ENCODE measurements at regions not wholly inside any gene's neighbourhood (a gene's known extent, or its start where the extent isn't known, plus 50 kb on each side); places are given as distances from the start of the nearest gene placed in this dataset.
A peak's percentile ranks its signal among the peaks of the same experiment; 100 is the strongest.

GRCh38 chr2:94960751-94961150 lies 64.8 kb upstream of the MAL start:
- Mint-ChIP-seq H3K27ac (ENCODE audit: unreplicated experiment) (no peak overlapping the region), H3K36me3 (ENCODE audit: insufficient read depth, unreplicated experiment) (no peaks in the 10 kb centered on the region), H3K4me1 (ENCODE audit: low read depth, unreplicated experiment) (peaks cover 14% of the 10 kb centered on the region), H3K27me3 (ENCODE audit: insufficient read depth, unreplicated experiment) (peaks cover 10% of the 10 kb centered on the region), H3K9me3 (ENCODE audit: unreplicated experiment) (no peaks in the 10 kb centered on the region), H3K4me3 (ENCODE audit: unreplicated experiment) (no peak overlapping the region)
- no peak overlapping the region for H3K4me3 ChIP-seq (ENCODE audit: low read depth, low read length)
- CTCF ChIA-PET, result no interaction called here
- intact Hi-C loops (cut with micrococcal nuclease; ENCODE audit: unreplicated experiment), result no loop called here
- no peaks in the 10 kb centered on the region for H3K9me3 ChIP-seq
- no peaks in the 10 kb centered on the region for H3K36me3 ChIP-seq (ENCODE audit: control insufficient read depth, insufficient read depth, low read length)
- no peaks in the 10 kb centered on the region for H3K27me3 ChIP-seq (replicated peaks; ENCODE audit: control insufficient read depth, insufficient read depth, low read length)
- no TSS peak for BruUV-seq (replicated peaks)
- H3K4me1 ChIP-seq, result peaks cover 11% of the 10 kb centered on the region; the same call in 1 of the 2 replicates
- DNase-seq, result no peak
- POLR2A ChIA-PET, result no interaction called here
- no peak for TF ChIP-seq CTCF (IDR thresholded peaks at IDR 0.05; ENCODE audit: insufficient read depth in 1 of 2, low read depth in 1 of 2, low read length in 1 of 2, severe bottlenecking in 1 of 2, unreplicated experiment in 1 of 2)

- CTCF ChIA-PET, result no interaction called here
- DNase-seq, result no peak
- peaks cover 14% of the 10 kb centered on the region for H3K4me1 Mint-ChIP-seq (ENCODE audit: low read depth, unreplicated experiment)
- no peak overlapping the region for H3K27ac Mint-ChIP-seq (ENCODE audit: unreplicated experiment)
- no peaks in the 10 kb centered on the region for H3K9me3 ChIP-seq
- peaks cover 11% of the 10 kb centered on the region; the same call in 1 of the 2 replicates for H3K4me1 ChIP-seq
- peak in 1 of 2 experiments; percentile 23 for TF ChIP-seq CTCF (IDR thresholded peaks at IDR 0.05; ENCODE audit: insufficient read depth in 1 of 2, low read depth in 1 of 2, low read length in 1 of 2, severe bottlenecking in 1 of 2, unreplicated experiment in 1 of 2)
- POLR2A ChIA-PET, result no interaction called here
- no peak overlapping the region for H3K4me3 ChIP-seq (ENCODE audit: low read depth, low read length)
- H3K27me3 ChIP-seq (replicated peaks; ENCODE audit: control insufficient read depth, insufficient read depth, low read length), result no peaks in the 10 kb centered on the region
- intact Hi-C loops (cut with micrococcal nuclease; ENCODE audit: unreplicated experiment), result no loop called here
- H3K4me3 Mint-ChIP-seq (ENCODE audit: unreplicated experiment), result no peak overlapping the region
- no TSS peak for BruUV-seq (replicated peaks)
- no peaks in the 10 kb centered on the region for H3K9me3 Mint-ChIP-seq (ENCODE audit: unreplicated experiment)
- H3K36me3 ChIP-seq (ENCODE audit: control insufficient read depth, insufficient read depth, low read length), result no peaks in the 10 kb centered on the region
- no peaks in the 10 kb centered on the region for H3K36me3 Mint-ChIP-seq (ENCODE audit: insufficient read depth, unreplicated experiment)
- peaks cover 22% of the 10 kb centered on the region for H3K27me3 Mint-ChIP-seq (ENCODE audit: insufficient read depth, unreplicated experiment)
Measured at GRCh38 chr2:94964193-94964592, 61.3 kb upstream of the MAL start.

GRCh38 chr2:94966689-94967088 lies 58.8 kb upstream of the MAL start:
- POLR2A ChIA-PET, result no interaction called here
- Mint-ChIP-seq H3K9me3 (ENCODE audit: unreplicated experiment) (no peaks in the 10 kb centered on the region), H3K4me3 (ENCODE audit: unreplicated experiment) (no peak overlapping the region), H3K36me3 (ENCODE audit: insufficient read depth, unreplicated experiment) (no peaks in the 10 kb centered on the region), H3K4me1 (ENCODE audit: low read depth, unreplicated experiment) (peaks cover 14% of the 10 kb centered on the region), H3K27me3 (ENCODE audit: insufficient read depth, unreplicated experiment) (peaks cover 22% of the 10 kb centered on the region), H3K27ac (ENCODE audit: unreplicated experiment) (no peak overlapping the region)
- Histone ChIP-seq H3K36me3 (ENCODE audit: control insufficient read depth, insufficient read depth, low read length) (no peaks in the 10 kb centered on the region), H3K4me3 (ENCODE audit: low read depth, low read length) (no peak overlapping the region), H3K4me1 (peaks cover 11% of the 10 kb centered on the region; the same call in 1 of the 2 replicates), H3K9me3 (no peaks in the 10 kb centered on the region), H3K27me3 (replicated peaks; ENCODE audit: control insufficient read depth, insufficient read depth, low read length) (no peaks in the 10 kb centered on the region; the same call in 1 of the 2 replicates)
- BruUV-seq (replicated peaks), result no TSS peak
- CTCF ChIA-PET, result interaction anchor here (0.5 to 1.1 kb wide), 2 partner anchors 10 to 156 kb away, joined by 3 read pairs; no protein-coding TSS in a partner anchor
- no peak for TF ChIP-seq CTCF (IDR thresholded peaks at IDR 0.05; ENCODE audit: insufficient read depth in 1 of 2, low read depth in 1 of 2, low read length in 1 of 2, severe bottlenecking in 1 of 2, unreplicated experiment in 1 of 2)
- intact Hi-C loops (cut with micrococcal nuclease; ENCODE audit: unreplicated experiment), result no loop called here
- no peak for DNase-seq
